H9 (cell line): ENCODE measurements at regions not wholly inside any gene's neighbourhood (a gene's known extent, or its start where the extent isn't known, plus 50 kb on each side); places are given as distances from the start of the nearest gene placed in this dataset.

Source experiments
- DNase-seq: peaks from one replicate; pipeline ENCODE4 v3.0.0-alpha.2; 2017
- H2AFZ ChIP-seq: one replicate; pipeline ENCODE4 v1.6.1; 2013; ENCODE audit warnings: mild to moderate bottlenecking, low read length, control low read depth, moderate library complexity
- H2AK5ac ChIP-seq: 2 replicates; pipeline ENCODE4 v1.6.1; 2013; ENCODE audit warnings: low read length, control low read depth, mixed read lengths; ENCODE audit not compliant: insufficient read length
- H2BK120ac ChIP-seq: one replicate; pipeline ENCODE4 v1.6.1; 2013; ENCODE audit warnings: low read depth, mild to moderate bottlenecking, low read length, control low read depth, inconsistent platforms; ENCODE audit not compliant: poor library complexity, severe bottlenecking
- H2BK12ac ChIP-seq: 2 replicates; pipeline ENCODE4 v1.6.1; 2013; ENCODE audit warnings: low read length, control low read depth, mixed read lengths, low read depth; ENCODE audit not compliant: insufficient read length
- H2BK15ac ChIP-seq: 2 replicates; pipeline ENCODE4 v1.6.1; 2013; ENCODE audit warnings: low read depth, low read length, control low read depth
- H2BK20ac ChIP-seq: one replicate; pipeline ENCODE4 v1.6.1; 2013; ENCODE audit warnings: low read depth, mild to moderate bottlenecking, low read length, control low read depth, inconsistent platforms; ENCODE audit not compliant: poor library complexity, severe bottlenecking
- H2BK5ac ChIP-seq: 2 replicates; pipeline ENCODE4 v1.6.1; 2013; ENCODE audit warnings: low read length, control low read depth, mixed read lengths; ENCODE audit not compliant: insufficient read length
- H3K14ac ChIP-seq: 2 replicates; pipeline ENCODE4 v1.6.1; 2013; ENCODE audit warnings: low read length, control low read depth; ENCODE audit not compliant: insufficient read depth
- H3K18ac ChIP-seq: 2 replicates; pipeline ENCODE4 v1.6.1; 2013; ENCODE audit warnings: low read depth, mild to moderate bottlenecking, mixed read lengths, low read length, control low read depth; ENCODE audit not compliant: insufficient read length
- H3K23ac ChIP-seq: 2 replicates; pipeline ENCODE4 v1.6.1; 2013; ENCODE audit warnings: low read length, control low read depth, mixed read lengths, low read depth; ENCODE audit not compliant: insufficient read length
- H3K23me2 ChIP-seq: 2 replicates; pipeline ENCODE4 v1.6.1; 2013; ENCODE audit warnings: low read depth, mild to moderate bottlenecking, mixed read lengths, low read length, control low read depth; ENCODE audit not compliant: insufficient read length, poor library complexity, severe bottlenecking
- H3K27ac ChIP-seq: 2 replicates; pipeline ENCODE4 v1.5.1; 2013; ENCODE audit warnings: low read length, control low read depth, mixed read lengths, low read depth; ENCODE audit not compliant: insufficient read length
- H3K27me3 ChIP-seq: 2 replicates; pipeline ENCODE4 v1.6.1; 2013; ENCODE audit warnings: low read length, control low read depth, inconsistent platforms; ENCODE audit not compliant: insufficient read depth
- H3K4ac ChIP-seq: 2 replicates; pipeline ENCODE4 v1.6.1; 2013; ENCODE audit warnings: low read depth, mild to moderate bottlenecking, control low read depth, inconsistent platforms, low read length, moderate library complexity
- H3K4me1 ChIP-seq: 2 replicates; pipeline ENCODE4 v1.6.1; 2013; ENCODE audit warnings: low read length, control low read depth, inconsistent platforms; ENCODE audit not compliant: insufficient read depth
- H3K4me2 ChIP-seq: 2 replicates; pipeline ENCODE4 v1.6.1; 2013; ENCODE audit warnings: low read length, control low read depth, mixed read lengths; ENCODE audit not compliant: insufficient read length, insufficient read depth
- H3K56ac ChIP-seq: 2 replicates; pipeline ENCODE4 v1.6.1; 2013; ENCODE audit warnings: low read depth, mild to moderate bottlenecking, mixed read lengths, low read length, control low read depth; ENCODE audit not compliant: insufficient read length
- H3K79me1 ChIP-seq: 2 replicates; pipeline ENCODE4 v1.6.1; 2013; ENCODE audit warnings: low read depth, mild to moderate bottlenecking, moderate library complexity, low read length, control low read depth, inconsistent platforms; ENCODE audit not compliant: insufficient read depth, poor library complexity, severe bottlenecking
- H3K79me2 ChIP-seq: 2 replicates; pipeline ENCODE4 v1.6.1; 2013; ENCODE audit warnings: low read length, control low read depth, inconsistent platforms; ENCODE audit not compliant: insufficient read depth
- H3K9ac ChIP-seq: 2 replicates; pipeline ENCODE4 v1.6.1; 2013; ENCODE audit warnings: low read length, control low read depth, mixed read lengths; ENCODE audit not compliant: insufficient read length; ENCODE audit errors: extremely low read depth
- H3K9me3 ChIP-seq: one replicate; pipeline ENCODE4 v1.6.1; 2013; ENCODE audit warnings: low read depth, low read length, inconsistent platforms; ENCODE audit not compliant: control insufficient read depth
- H3T11ph ChIP-seq: one replicate; pipeline ENCODE4 v1.6.1; 2013; ENCODE audit warnings: mild to moderate bottlenecking, low read length, control low read depth, inconsistent platforms
- H4K20me1 ChIP-seq: one replicate; pipeline ENCODE4 v1.6.1; 2013; ENCODE audit not compliant: control insufficient read depth, insufficient read length, insufficient read depth
- H4K5ac ChIP-seq: 2 replicates; pipeline ENCODE4 v1.6.1; 2013; ENCODE audit warnings: low read depth, mild to moderate bottlenecking, mixed read lengths, low read length, control low read depth; ENCODE audit not compliant: insufficient read length
- H4K8ac ChIP-seq: replicated peaks from 2 replicates; pipeline ENCODE4 v1.6.1; 2013; ENCODE audit warnings: low read length, control low read depth, mixed read lengths, low read depth; ENCODE audit not compliant: insufficient read length
- H4K91ac ChIP-seq: 2 replicates; pipeline ENCODE4 v1.6.1; 2013; ENCODE audit warnings: low read depth, mild to moderate bottlenecking, moderate library complexity, mixed read lengths, low read length, control low read depth; ENCODE audit not compliant: insufficient read length
- H3K27ac Mint-ChIP-seq, 3 experiments: 2 replicates in 2 of 3; 3 replicates in 1 of 3; pipeline ENCODE4 v1.8.0; 2020 to 2021; ENCODE audit warnings: mixed read lengths in 3 of 3, mild to moderate bottlenecking in 1 of 3, moderate library complexity in 1 of 3
- H3K27me3 Mint-ChIP-seq: 2 replicates; pipeline ENCODE4 v1.8.0; 2021; ENCODE audit warnings: low read depth, mild to moderate bottlenecking, moderate library complexity, mixed read lengths
- H3K36me3 Mint-ChIP-seq, 3 experiments: 2 replicates in 2 of 3; 3 replicates in 1 of 3; pipeline ENCODE4 v1.8.0; 2020 to 2021; ENCODE audit warnings: low read depth in 3 of 3, mixed read lengths in 3 of 3; ENCODE audit not compliant: insufficient read depth in 1 of 3
- H3K4me1 Mint-ChIP-seq, 2 experiments: 2 replicates each; pipeline ENCODE4 v1.8.0; 2020; ENCODE audit warnings: mixed read lengths in 2 of 2
- H3K4me3 Mint-ChIP-seq, 2 experiments: 2 replicates in 1 of 2; 3 replicates in 1 of 2; pipeline ENCODE4 v1.8.0; 2020 to 2021; ENCODE audit warnings: mild to moderate bottlenecking in 2 of 2, mixed read lengths in 2 of 2, moderate library complexity in 1 of 2
- H3K9me3 Mint-ChIP-seq, 2 experiments: 2 replicates in 1 of 2; 3 replicates in 1 of 2; pipeline ENCODE4 v1.8.0; 2020; ENCODE audit warnings: mild to moderate bottlenecking in 2 of 2, mixed read lengths in 2 of 2, moderate library complexity in 1 of 2
- WGBS: extraction: QIAGEN DNeasy Blood & Tissue Kit; methylation state at CpG from one replicate; pipeline ENCODE4 v1.1.7; 2013; ENCODE audit warnings: missing lambda C conversion rate, low lambda C conversion rate, mixed read lengths; ENCODE audit not compliant: insufficient read length; ENCODE audit errors: extremely low coverage; 5-methylcytosine and 5-hydroxymethylcytosine counted together
- TF ChIP-seq, protein P1 (sequence below): fragments of 200-600 bp; sonication (generic); conservative IDR thresholded peaks from 3 replicates; pipeline ENCODE4 v1.8.0; 2021; ENCODE audit warnings: antibody characterized with exemption, mild to moderate bottlenecking

DNA sequence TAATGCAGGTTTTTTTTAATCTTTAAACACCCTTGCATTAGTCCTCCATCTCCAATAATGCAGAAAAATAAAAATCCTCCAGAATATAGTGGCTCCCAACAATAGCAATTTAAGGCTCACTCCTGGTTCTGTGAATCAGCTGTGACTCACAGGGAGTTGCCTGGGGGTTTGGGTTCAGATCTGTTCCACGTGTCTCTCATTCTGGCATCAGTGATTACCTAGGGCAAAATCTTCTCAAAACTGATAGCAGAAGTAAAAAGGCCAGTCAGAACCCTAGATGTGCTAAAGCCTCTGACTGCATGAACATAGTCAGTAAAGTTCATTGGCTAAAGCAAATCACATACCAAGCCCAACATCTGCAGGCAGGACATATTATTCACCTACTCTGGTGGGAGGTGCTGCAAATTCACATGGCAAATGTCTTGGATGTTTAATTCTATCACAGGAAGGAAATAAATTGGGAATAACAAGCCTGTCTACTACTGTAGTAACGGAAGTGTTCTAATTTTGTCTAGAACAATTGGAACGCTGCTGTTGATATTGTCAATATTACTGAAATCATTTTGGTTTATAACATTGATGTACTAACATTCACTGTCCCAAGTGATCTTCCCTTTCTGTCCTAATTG lies 364.1 kb upstream of the CNTN4 start:
- no peak overlapping the region for H2BK5ac ChIP-seq
- H2AFZ ChIP-seq, result no peak overlapping the region
- no peak overlapping the region for H3K23ac ChIP-seq
- no peak overlapping the region for H4K5ac ChIP-seq
- no peak overlapping the region for H2BK20ac ChIP-seq
- no peaks in the 10 kb centered on the region for H3K23me2 ChIP-seq
- no peak overlapping the region for H4K8ac ChIP-seq
- H3K18ac ChIP-seq, result no peak overlapping the region
- no peak overlapping the region for H3K4me3 Mint-ChIP-seq
- no peak overlapping the region for H2BK12ac ChIP-seq
- no peak for DNase-seq
- no peak overlapping the region for H3T11ph ChIP-seq
- H3K4me1 ChIP-seq, result no peaks in the 10 kb centered on the region
- H3K79me2 ChIP-seq, result no peaks in the 10 kb centered on the region
- H3K4me2 ChIP-seq, result no peak overlapping the region
- H3K27ac ChIP-seq, result no peak overlapping the region
- no peak overlapping the region for H3K27ac Mint-ChIP-seq
- no peaks in the 10 kb centered on the region for H4K20me1 ChIP-seq
- peaks cover 0 to 6% (median 0%) of the 10 kb centered on the region in 3 experiments; a peak in 3 of 7 replicates for H3K36me3 Mint-ChIP-seq
- TF ChIP-seq, protein P1, sequence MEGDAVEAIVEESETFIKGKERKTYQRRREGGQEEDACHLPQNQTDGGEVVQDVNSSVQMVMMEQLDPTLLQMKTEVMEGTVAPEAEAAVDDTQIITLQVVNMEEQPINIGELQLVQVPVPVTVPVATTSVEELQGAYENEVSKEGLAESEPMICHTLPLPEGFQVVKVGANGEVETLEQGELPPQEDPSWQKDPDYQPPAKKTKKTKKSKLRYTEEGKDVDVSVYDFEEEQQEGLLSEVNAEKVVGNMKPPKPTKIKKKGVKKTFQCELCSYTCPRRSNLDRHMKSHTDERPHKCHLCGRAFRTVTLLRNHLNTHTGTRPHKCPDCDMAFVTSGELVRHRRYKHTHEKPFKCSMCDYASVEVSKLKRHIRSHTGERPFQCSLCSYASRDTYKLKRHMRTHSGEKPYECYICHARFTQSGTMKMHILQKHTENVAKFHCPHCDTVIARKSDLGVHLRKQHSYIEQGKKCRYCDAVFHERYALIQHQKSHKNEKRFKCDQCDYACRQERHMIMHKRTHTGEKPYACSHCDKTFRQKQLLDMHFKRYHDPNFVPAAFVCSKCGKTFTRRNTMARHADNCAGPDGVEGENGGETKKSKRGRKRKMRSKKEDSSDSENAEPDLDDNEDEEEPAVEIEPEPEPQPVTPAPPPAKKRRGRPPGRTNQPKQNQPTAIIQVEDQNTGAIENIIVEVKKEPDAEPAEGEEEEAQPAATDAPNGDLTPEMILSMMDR, result no peak
- H3K79me1 ChIP-seq, result no peaks in the 10 kb centered on the region
- H2BK15ac ChIP-seq, result no peak overlapping the region
- H2AK5ac ChIP-seq, result no peak overlapping the region
- no peaks in the 10 kb centered on the region for H3K27me3 ChIP-seq
- no peak overlapping the region for H3K9ac ChIP-seq
- H3K4ac ChIP-seq, result no peak overlapping the region
- H2BK120ac ChIP-seq, result no peak overlapping the region
- no peak overlapping the region for H3K56ac ChIP-seq
- H3K9me3 ChIP-seq, result no peaks in the 10 kb centered on the region
- H4K91ac ChIP-seq, result no peak overlapping the region
- no peak overlapping the region for H3K14ac ChIP-seq
- H3K4me1 Mint-ChIP-seq, result peaks cover 8% of the 10 kb centered on the region in 2 experiments
- H3K9me3 Mint-ChIP-seq, result peaks cover 7 to 11% of the 10 kb centered on the region in 2 experiments
- H3K27me3 Mint-ChIP-seq, result no peaks in the 10 kb centered on the region
- no CpG with 5 or more reads among the region's 3 CpGs for WGBS
